UCSD-AML1 (cell line): ENCODE measurements at regions not wholly inside any gene's neighbourhood (a gene's known extent, or its start where the extent isn't known, plus 50 kb on each side); places are given as distances from the start of the nearest gene placed in this dataset.
"Not testable (repeated sequence)": the region's sequence is repeated elsewhere in the genome, so short reads cannot be mapped to it uniquely, and the experiment has no call there.

Experiments
- DNase-seq: peaks from one replicate; lab custom pipeline; 2025; ENCODE audit not compliant: unreplicated experiment; lab: John Stamatoyannopoulos, UW

DNA sequence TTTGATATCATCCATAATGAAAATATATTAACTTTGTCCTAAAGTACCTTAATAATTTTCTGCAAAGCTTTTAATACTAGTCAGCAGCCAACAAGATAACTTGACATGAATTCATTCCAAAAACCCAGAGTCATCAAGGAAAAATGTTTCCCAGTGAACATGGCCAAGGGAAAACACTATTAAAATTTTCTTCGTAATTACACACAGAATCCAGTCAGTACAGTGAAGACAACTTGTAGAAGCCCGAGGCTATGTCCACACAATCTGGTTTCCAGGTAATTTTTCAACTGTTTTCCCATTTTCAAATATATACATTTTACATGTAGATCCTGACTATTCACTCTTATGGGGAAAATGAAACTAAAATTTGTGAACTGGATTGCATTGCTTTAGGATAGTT lies 600.9 kb downstream of the CDH8 start:
- DNase-seq, result no peak

GRCh38 chr16:61432421-61432820 lies 603.8 kb downstream of the CDH8 start:
- no peak for DNase-seq

- DNase-seq, result no peak
Observed at GRCh38 chr16:61421111-61421510, 615.1 kb downstream of the CDH8 start.

- no peak for DNase-seq
Observed at GRCh38 chr16:61419791-61420190, 616.4 kb downstream of the CDH8 start.

DNA sequence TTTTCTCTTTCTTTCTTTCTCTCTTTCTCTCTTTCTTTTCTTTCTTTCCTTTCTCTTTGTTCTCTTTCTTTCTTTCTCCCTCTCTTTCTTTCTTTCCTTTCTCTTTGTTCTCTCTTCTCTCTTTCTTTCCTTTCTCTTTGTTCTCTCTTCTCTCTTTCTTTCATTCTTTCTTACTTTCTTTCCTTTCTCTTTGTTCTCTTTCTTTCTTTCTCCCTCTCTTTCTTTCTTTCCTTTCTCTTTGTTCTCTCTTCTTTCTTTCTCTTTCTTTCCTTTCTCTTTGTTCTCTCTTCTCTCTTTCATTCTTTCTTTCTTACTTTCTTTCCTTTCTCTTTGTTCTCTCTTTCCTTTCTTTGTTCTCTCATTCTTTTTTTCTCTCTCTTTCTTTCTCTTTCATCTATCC lies 617.4 kb downstream of the CDH8 start:
- not testable (repeated sequence) for DNase-seq

DNA sequence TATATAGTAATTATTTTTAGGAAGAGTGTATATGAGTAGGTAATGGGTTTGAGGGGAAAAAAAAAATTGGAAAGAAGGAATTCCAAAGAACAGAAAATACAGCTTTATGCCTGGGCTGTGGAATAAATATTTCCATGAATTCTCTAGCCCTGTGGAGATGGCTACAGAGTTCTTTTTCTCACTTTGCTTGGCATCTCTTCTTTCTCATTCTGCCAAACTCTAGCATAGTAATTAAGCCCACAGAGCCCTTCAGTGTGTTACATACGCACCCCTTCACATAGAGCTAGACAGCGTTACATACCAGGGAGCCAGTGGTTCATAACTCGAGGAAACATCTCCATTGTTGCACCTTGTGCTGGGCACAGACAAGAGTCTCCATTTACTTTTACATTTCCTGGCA lies 621.1 kb downstream of the CDH8 start:
- no peak for DNase-seq

DNA sequence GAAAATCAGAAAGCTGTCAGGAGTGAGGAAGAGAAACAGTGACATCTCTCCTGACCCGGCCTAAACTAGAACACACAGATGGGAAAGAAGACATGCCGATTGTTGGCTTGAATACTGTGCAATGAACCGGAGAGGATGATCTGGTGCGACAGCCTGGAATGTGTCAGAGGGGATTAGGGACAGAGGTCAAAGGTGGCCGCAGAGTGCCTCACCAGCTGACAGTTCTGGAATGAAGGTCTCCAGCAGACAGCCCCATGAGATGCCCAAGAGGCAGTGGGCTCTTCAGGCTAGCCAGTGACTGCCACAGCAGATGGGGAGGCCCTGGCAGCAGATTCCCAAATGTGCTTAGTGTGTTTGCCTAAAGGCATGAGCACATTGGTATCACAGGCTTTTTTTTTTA lies 623.2 kb downstream of the CDH8 start:
- peak; percentile 1 for DNase-seq

DNA sequence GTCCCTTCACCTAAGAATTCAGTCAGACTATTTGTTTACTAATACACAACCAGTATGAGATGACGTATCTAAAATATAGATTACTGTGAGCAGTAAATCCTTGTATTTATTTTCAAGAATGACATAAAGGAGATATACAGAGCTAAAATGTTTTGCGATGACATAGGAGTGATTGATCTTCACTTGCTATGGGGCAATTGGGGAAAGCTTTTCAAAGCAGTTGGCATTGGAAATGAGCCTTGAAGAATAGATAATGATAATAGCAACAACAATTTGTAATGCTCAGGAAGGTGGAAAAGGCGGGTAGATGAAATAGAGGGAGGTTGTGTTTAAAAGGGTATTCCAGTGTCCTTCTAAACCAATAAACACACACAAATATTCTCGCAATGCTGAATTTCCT lies 623.7 kb downstream of the CDH8 start:
- no peak for DNase-seq

DNA sequence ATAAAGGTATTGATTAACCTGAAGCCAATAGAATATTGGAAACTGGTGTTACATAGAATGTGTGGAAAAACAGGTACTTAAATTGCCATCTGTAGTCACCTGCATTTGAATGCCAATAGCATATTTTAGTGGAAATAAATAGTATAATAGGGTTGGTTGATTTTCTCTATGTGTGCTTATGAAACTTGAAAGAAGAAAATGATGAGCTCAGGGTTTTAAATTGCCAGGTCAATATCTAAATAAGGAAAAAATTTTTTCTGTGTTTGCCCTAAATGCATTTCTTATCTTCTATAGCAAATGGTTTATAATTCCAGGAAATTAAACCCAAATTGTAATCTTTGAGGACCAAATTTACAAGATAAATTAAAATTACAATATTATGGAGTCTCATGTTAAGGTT lies 626.6 kb downstream of the CDH8 start:
- DNase-seq, result no peak

- no peak for DNase-seq
Observed at GRCh38 chr16:61403386-61403785, 632.9 kb downstream of the CDH8 start.

DNA sequence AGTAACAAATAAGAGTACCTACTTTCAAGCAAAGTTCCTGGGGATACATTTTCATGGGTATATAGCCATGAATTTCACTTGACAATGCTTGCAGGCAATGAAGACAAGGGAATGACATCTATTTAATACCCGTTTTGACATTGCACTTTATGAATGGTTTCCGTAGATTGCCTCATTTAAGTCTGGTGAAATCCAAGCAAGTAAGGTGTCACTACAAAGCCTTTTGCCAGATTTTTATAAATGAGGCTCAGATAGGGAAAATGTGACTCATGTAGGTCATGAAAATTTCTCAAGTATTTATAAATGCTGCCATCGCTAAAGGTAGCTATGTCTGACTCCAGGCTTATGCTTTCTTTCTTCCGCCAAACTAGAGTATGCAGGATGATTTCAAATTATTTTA lies 644.3 kb downstream of the CDH8 start:
- DNase-seq, result no peak

DNA sequence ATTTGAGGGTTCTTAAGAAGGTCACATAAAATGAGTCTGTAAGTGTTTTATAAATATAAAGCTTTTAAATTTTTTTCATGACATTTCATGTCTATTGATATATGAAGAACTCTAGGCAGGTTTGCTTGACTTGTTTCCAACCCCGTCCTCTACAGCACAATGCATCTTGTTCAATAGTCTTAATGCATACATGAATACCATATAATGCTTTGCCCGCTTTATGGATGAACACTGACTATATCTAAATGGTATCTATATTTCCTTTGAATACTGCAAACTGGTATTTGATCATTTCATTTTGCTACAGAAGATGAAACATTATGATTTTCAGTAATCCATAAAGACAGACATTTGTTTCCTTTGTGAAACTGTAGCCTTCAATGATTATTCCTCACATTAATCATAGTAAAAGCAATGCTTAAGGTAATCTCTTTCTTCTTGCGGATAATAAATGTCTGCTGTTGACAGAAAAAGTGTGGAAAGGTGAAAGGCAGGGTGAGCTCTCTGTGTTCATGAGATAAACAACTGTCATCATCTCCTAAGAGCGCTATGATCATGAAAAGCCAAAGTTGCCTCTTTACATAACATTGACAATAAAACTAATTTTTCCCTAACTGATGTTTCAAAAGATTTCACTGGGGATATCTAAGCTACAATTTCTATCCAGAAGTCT lies 645.1 kb downstream of the CDH8 start:
- DNase-seq, result no peak

DNA sequence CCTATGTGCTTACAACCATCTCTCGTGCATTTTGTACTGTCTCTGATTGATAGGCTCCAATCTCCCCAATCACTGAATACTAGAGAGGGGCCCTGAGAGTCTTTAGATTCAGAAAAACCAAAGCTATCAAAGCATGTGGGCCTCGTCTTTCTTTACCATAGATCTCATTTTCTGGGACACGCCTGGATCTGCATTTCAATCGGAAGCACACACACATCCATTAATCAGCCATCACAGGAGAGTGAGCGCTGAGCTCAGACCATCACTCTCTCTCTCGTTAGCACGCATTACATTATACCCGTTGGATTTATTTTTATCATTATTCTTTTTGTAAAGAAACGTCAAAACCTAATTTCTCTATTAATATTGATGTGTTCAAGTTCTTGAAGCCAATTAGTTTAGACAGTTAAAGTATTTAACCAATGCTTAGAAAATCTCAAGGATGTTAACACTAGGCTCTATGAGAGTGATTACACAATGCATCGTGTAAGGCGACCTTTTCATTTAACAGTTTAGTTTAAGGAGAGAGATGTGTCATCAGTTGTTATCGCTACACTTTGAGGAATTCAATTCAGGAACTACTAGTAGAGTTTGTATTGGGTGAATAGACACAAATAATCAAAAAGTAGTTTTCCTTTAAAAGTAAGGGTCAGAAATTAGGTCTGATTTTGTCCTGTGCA lies 650.7 kb downstream of the CDH8 start:
- DNase-seq, result no peak

- no peak for DNase-seq
Observed at GRCh38 chr16:61382435-61382834, 653.8 kb downstream of the CDH8 start.

- DNase-seq, result no peak
Observed at GRCh38 chr16:61379311-61379710, 656.9 kb downstream of the CDH8 start.

GRCh38 chr16:61374071-61374470 lies 662.2 kb downstream of the CDH8 start:
- DNase-seq, result no peak

- DNase-seq, result no peak
Observed at GRCh38 chr16:61371881-61372280, 664.4 kb downstream of the CDH8 start.

GRCh38 chr16:61371388-61371787 lies 664.9 kb downstream of the CDH8 start:
- no peak for DNase-seq

- no peak for DNase-seq
Observed at GRCh38 chr16:61370564-61370963, 665.7 kb downstream of the CDH8 start.

GRCh38 chr16:61366006-61366405 lies 670.2 kb downstream of the CDH8 start:
- no peak for DNase-seq

- no peak for DNase-seq
Observed at GRCh38 chr16:61364990-61365389, 671.2 kb downstream of the CDH8 start.

- DNase-seq, result no peak
Observed at GRCh38 chr16:61362585-61362984, 673.7 kb downstream of the CDH8 start.

- no peak for DNase-seq
Observed at GRCh38 chr16:61344791-61345190, 691.4 kb downstream of the CDH8 start.
